ENCODE measurements at regions not wholly inside any gene's neighbourhood (a gene's known extent, or its start where the extent isn't known, plus 50 kb on each side); places are given as distances from the start of the nearest gene placed in this dataset.

GRCh38 chr12:59164226-59164625 lies 243.9 kb upstream of the LRIG3 start:
- H3K27ac ChIP-seq = no peak overlapping the region
- no peak overlapping the region for H3K4me3 ChIP-seq
- intact Hi-C loops (cut with DNase I) = no loop called here
- no peaks in the 10 kb centered on the region for H3K9me3 ChIP-seq (replicated peaks in 1 of 3)
- no peak for DNase-seq
- TF ChIP-seq POLR2A (IDR thresholded peaks at IDR 0.05) = no peak
- no peak for TF ChIP-seq CTCF (IDR thresholded peaks at IDR 0.05)
- H3K36me3 ChIP-seq (replicated peaks in 1 of 2) = no peaks in the 10 kb centered on the region
- H3K4me1 ChIP-seq (replicated peaks in 1 of 2) = no peaks in the 10 kb centered on the region
- no peaks in the 10 kb centered on the region for H3K27me3 ChIP-seq

- intact Hi-C loops (cut with DNase I) = loop anchor here (10.0 kb wide), 2 partner anchors 614 to 814 kb away; no protein-coding TSS in a partner anchor
- no peak for DNase-seq
- no peaks in the 10 kb centered on the region for H3K27me3 ChIP-seq
- TF ChIP-seq POLR2A (IDR thresholded peaks at IDR 0.05) (no peak), CTCF (IDR thresholded peaks at IDR 0.05) (no peak)
- no peak overlapping the region for H3K4me3 ChIP-seq
- H3K4me1 ChIP-seq (replicated peaks in 1 of 2) = no peaks in the 10 kb centered on the region
- H3K36me3 ChIP-seq (replicated peaks in 1 of 2) = no peaks in the 10 kb centered on the region
- WGBS, 4 donors = 76 to 90% (median 87%) methylated on average over 4 of the region's 4 CpGs
- H3K9me3 ChIP-seq (replicated peaks in 1 of 3) = no peaks in the 10 kb centered on the region
- H3K27ac ChIP-seq = no peak overlapping the region
Observed at GRCh38 chr12:59158681-59159080, 238.4 kb upstream of the LRIG3 start.

- Histone ChIP-seq H3K27ac (no peak overlapping the region), H3K36me3 (replicated peaks in 1 of 2) (no peaks in the 10 kb centered on the region), H3K27me3 (no peaks in the 10 kb centered on the region), H3K4me1 (replicated peaks in 1 of 2) (no peaks in the 10 kb centered on the region), H3K9me3 (replicated peaks in 1 of 3) (no peaks in the 10 kb centered on the region), H3K4me3 (no peak overlapping the region)
- WGBS, 4 donors = 68 to 72% (median 69%) methylated on average over 3 of the region's 3 CpGs
- TF ChIP-seq POLR2A (IDR thresholded peaks at IDR 0.05) = no peak
- TF ChIP-seq CTCF (IDR thresholded peaks at IDR 0.05) = no peak
- intact Hi-C loops (cut with DNase I) = loop anchor here (10.0 kb wide), 2 partner anchors 613 to 813 kb away; no protein-coding TSS in a partner anchor
- DNase-seq = no peak
Observed at GRCh38 chr12:59158066-59158465, 237.8 kb upstream of the LRIG3 start.

GRCh38 chr12:59155448-59155847 lies 235.1 kb upstream of the LRIG3 start:
- H3K4me1 ChIP-seq (replicated peaks in 1 of 2) = no peaks in the 10 kb centered on the region
- intact Hi-C loops (cut with DNase I) = loop anchor here (10.0 kb wide), 2 partner anchors 611 to 811 kb away; no protein-coding TSS in a partner anchor

More at GRCh38 chr12:59155448-59155847, 235.1 kb upstream of the LRIG3 start:
- Histone ChIP-seq H3K9me3 (replicated peaks in 1 of 3) (no peaks in the 10 kb centered on the region), H3K27ac (no peak overlapping the region), H3K27me3 (no peaks in the 10 kb centered on the region), H3K4me3 (no peak overlapping the region), H3K36me3 (replicated peaks in 1 of 2) (no peaks in the 10 kb centered on the region)
- no peak for DNase-seq
- TF ChIP-seq POLR2A (IDR thresholded peaks at IDR 0.05) = no peak
- no peak for TF ChIP-seq CTCF (IDR thresholded peaks at IDR 0.05)
